ENCODE measurements at regions not wholly inside any gene's neighbourhood (a gene's known extent, or its start where the extent isn't known, plus 50 kb on each side); places are given as distances from the start of the nearest gene placed in this dataset.

DNA sequence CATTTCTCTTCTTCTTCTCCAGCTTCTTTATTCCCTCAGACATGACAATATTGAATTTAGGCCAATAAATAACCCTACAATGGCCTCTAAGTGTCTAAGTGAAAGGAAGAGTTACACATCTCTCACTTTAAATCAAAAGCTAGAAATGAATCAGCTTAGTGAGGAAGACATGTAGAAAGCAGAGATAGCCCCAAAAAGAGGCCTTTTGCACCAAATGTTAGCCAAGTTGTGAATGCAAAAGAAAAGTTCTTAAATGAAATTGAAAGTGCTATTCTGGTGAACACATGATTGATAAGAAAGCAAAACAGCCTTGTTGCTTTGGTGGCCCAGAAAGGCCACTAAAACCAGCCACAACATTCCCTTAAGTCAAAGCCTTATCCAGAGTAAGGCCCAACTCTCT lies 146.2 kb upstream of the HHIP start:
- ChIA-PET CTCF (ENCODE audit: partially characterized antibody) (interaction anchor here (0.5 to 1.4 kb wide), 3 partner anchors 9 to 326 kb away, joined by 3 to 4 read pairs (median 4); no protein-coding TSS in a partner anchor), POLR2A (ENCODE audit: partially characterized antibody) (no interaction called here)
- no peak overlapping the region for H2BK12ac ChIP-seq (ENCODE audit: low read depth, low read length)
- no peak overlapping the region for H3K4me3 ChIP-seq (ENCODE audit: extremely low read depth in 1 of 4, insufficient read depth in 2 of 4, low read depth in 3 of 4, low read length in 4 of 4)
- no peak overlapping the region for H3K18ac ChIP-seq (ENCODE audit: extremely low read depth, low read length)
- no peak overlapping the region for H2BK5ac ChIP-seq (ENCODE audit: low read depth, low read length)
- no peak for FAIRE-seq
- no peak overlapping the region for H3K23ac ChIP-seq (ENCODE audit: insufficient read length)
- no peaks in the 10 kb centered on the region for H3K4me1 ChIP-seq (replicated peaks in 1 of 4; ENCODE audit: control insufficient read depth in 3 of 4, insufficient read depth in 4 of 4, low read length in 3 of 4)
- H3K9ac ChIP-seq (replicated peaks in 1 of 4; ENCODE audit: extremely low read depth in 1 of 4, low read depth in 3 of 4, low read length in 3 of 4), result no peak overlapping the region
- no peak overlapping the region for H3K56ac ChIP-seq (replicated peaks; ENCODE audit: insufficient read length, low read depth, low read length)
- H2AK5ac ChIP-seq (ENCODE audit: low read depth, low read length), result no peak overlapping the region
- no peaks in the 10 kb centered on the region for H3K79me1 ChIP-seq (ENCODE audit: low read depth, low read length)
- no peak overlapping the region for H2BK15ac ChIP-seq (ENCODE audit: low read length)
- no peak for DNase-seq (ENCODE audit: low read depth in 1 of 2, low spot score in 2 of 2)
- no peak overlapping the region for H3K4ac ChIP-seq (replicated peaks; ENCODE audit: insufficient read length, low read depth, low read length)
- no peaks in the 10 kb centered on the region for H3K36me3 ChIP-seq (ENCODE audit: control insufficient read depth in 2 of 4, insufficient read depth in 4 of 4, low read length in 3 of 4)
- H3K79me2 ChIP-seq (ENCODE audit: control insufficient read depth in 1 of 2, insufficient read depth in 2 of 2, low read length in 2 of 2), result no peaks in the 10 kb centered on the region
- H3K27ac ChIP-seq (ENCODE audit: low read depth, low read length), result no peak overlapping the region
- H3K27me3 ChIP-seq (replicated peaks in 1 of 4; ENCODE audit: control insufficient read depth in 3 of 4, extremely low read depth in 1 of 4, insufficient read depth in 3 of 4, low read length in 3 of 4), result no peaks in the 10 kb centered on the region
- H2BK120ac ChIP-seq (replicated peaks; ENCODE audit: low read depth, low read length), result no peak overlapping the region
- H3K23me2 ChIP-seq (ENCODE audit: low read depth, low read length), result no peaks in the 10 kb centered on the region
- H3K9me3 ChIP-seq (ENCODE audit: insufficient read depth in 2 of 2, low read depth in 1 of 2, low read length in 1 of 2), result no peaks in the 10 kb centered on the region
- no peak overlapping the region for H4K91ac ChIP-seq (replicated peaks; ENCODE audit: insufficient read length, low read length)
- H2BK20ac ChIP-seq (ENCODE audit: low read length), result no peak overlapping the region
- H3K4me2 ChIP-seq (ENCODE audit: insufficient read depth in 1 of 2, low read depth in 2 of 2, low read length in 2 of 2), result no peak overlapping the region
- H4K5ac ChIP-seq (ENCODE audit: insufficient read length, low read depth, low read length), result no peak overlapping the region
- no peaks in the 10 kb centered on the region for H4K20me1 ChIP-seq (replicated peaks in 1 of 2; ENCODE audit: control insufficient read depth in 1 of 2, insufficient read depth in 2 of 2, low read length in 2 of 2)
- H4K8ac ChIP-seq (ENCODE audit: extremely low read depth, insufficient read depth, low read length), result no peak overlapping the region
- no peak overlapping the region for H3K14ac ChIP-seq (ENCODE audit: insufficient read length)
- no peak overlapping the region for H2AFZ ChIP-seq (ENCODE audit: low read length)
- TF ChIP-seq, protein P1, sequence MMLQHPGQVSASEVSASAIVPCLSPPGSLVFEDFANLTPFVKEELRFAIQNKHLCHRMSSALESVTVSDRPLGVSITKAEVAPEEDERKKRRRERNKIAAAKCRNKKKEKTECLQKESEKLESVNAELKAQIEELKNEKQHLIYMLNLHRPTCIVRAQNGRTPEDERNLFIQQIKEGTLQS (IDR thresholded peaks at IDR 0.05; ENCODE audit: insufficient read depth, low read depth, low read length), result no peak
- no peak for TF ChIP-seq SIN3A (conservative IDR thresholded peaks at IDR 0.05 in 1 of 2, IDR thresholded peaks at IDR 0.05 in 1 of 2; ENCODE audit: low read depth in 1 of 2, low read length in 2 of 2)
- TF ChIP-seq RNF2 (IDR thresholded peaks at IDR 0.05; ENCODE audit: borderline replicate concordance, low read depth, low read length, missing control alignments, poor library complexity, severe bottlenecking), result no peak
- no peak for TF ChIP-seq TAF7 (optimal IDR thresholded peaks at IDR 0.05; ENCODE audit: borderline replicate concordance, low read depth, low read length)
- TF ChIP-seq, protein P2, sequence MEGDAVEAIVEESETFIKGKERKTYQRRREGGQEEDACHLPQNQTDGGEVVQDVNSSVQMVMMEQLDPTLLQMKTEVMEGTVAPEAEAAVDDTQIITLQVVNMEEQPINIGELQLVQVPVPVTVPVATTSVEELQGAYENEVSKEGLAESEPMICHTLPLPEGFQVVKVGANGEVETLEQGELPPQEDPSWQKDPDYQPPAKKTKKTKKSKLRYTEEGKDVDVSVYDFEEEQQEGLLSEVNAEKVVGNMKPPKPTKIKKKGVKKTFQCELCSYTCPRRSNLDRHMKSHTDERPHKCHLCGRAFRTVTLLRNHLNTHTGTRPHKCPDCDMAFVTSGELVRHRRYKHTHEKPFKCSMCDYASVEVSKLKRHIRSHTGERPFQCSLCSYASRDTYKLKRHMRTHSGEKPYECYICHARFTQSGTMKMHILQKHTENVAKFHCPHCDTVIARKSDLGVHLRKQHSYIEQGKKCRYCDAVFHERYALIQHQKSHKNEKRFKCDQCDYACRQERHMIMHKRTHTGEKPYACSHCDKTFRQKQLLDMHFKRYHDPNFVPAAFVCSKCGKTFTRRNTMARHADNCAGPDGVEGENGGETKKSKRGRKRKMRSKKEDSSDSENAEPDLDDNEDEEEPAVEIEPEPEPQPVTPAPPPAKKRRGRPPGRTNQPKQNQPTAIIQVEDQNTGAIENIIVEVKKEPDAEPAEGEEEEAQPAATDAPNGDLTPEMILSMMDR (IDR thresholded peaks at IDR 0.05; ENCODE audit: control extremely low read depth in 1 of 3, insufficient read depth in 1 of 3, low read depth in 1 of 3, low read length in 3 of 3), result no peak
- no peak for TF ChIP-seq ZNF274 (IDR thresholded peaks at IDR 0.05; ENCODE audit: borderline replicate concordance, extremely low read depth, low read length)
- no peak for TF ChIP-seq BRCA1 (IDR thresholded peaks at IDR 0.05; ENCODE audit: low read depth, low read length)
- TF ChIP-seq, protein P3, sequence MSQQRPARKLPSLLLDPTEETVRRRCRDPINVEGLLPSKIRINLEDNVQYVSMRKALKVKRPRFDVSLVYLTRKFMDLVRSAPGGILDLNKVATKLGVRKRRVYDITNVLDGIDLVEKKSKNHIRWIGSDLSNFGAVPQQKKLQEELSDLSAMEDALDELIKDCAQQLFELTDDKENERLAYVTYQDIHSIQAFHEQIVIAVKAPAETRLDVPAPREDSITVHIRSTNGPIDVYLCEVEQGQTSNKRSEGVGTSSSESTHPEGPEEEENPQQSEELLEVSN (IDR thresholded peaks at IDR 0.05), result no peak
- TF ChIP-seq, protein P4, sequence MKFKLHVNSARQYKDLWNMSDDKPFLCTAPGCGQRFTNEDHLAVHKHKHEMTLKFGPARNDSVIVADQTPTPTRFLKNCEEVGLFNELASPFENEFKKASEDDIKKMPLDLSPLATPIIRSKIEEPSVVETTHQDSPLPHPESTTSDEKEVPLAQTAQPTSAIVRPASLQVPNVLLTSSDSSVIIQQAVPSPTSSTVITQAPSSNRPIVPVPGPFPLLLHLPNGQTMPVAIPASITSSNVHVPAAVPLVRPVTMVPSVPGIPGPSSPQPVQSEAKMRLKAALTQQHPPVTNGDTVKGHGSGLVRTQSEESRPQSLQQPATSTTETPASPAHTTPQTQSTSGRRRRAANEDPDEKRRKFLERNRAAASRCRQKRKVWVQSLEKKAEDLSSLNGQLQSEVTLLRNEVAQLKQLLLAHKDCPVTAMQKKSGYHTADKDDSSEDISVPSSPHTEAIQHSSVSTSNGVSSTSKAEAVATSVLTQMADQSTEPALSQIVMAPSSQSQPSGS (IDR thresholded peaks at IDR 0.05; ENCODE audit: low read length), result no peak

Measured in H1 (cell line).